DMS79 treated with DMSO at 0.1 percent for 48 hours (cell line): ENCODE measurements at regions not wholly inside any gene's neighbourhood (a gene's known extent, or its start where the extent isn't known, plus 50 kb on each side); places are given as distances from the start of the nearest gene placed in this dataset.

Source experiments
- DNase-seq: peaks from one replicate; lab custom pipeline; 2025; lab: John Stamatoyannopoulos, UW

- DNase-seq, result no peak
These were observed 395.2 kb downstream of the BCL11A start for GRCh38 chr2:60158262-60158661.

GRCh38 chr2:60157283-60157682 lies 396.2 kb downstream of the BCL11A start:
- no peak for DNase-seq

GRCh38 chr2:60154142-60154541 lies 399.3 kb downstream of the BCL11A start:
- DNase-seq, result no peak

GRCh38 chr2:60152226-60152833 lies 401.1 kb downstream of the BCL11A start:
- DNase-seq, result no peak

- no peak for DNase-seq
These were observed 404.3 kb downstream of the BCL11A start for GRCh38 chr2:60149176-60149575.

- DNase-seq, result no peak
These were observed 404.7 kb downstream of the BCL11A start for GRCh38 chr2:60148716-60149115.

- DNase-seq, result no peak
These were observed 413.3 kb downstream of the BCL11A start for GRCh38 chr2:60140185-60140584.

GRCh38 chr2:60136913-60137312 lies 416.5 kb downstream of the BCL11A start:
- no peak for DNase-seq

GRCh38 chr2:60127191-60127590 lies 426.3 kb downstream of the BCL11A start:
- no peak for DNase-seq

- no peak for DNase-seq
These were observed 427.6 kb downstream of the BCL11A start for GRCh38 chr2:60125611-60126426.

- DNase-seq, result no peak
These were observed 433.7 kb downstream of the BCL11A start for GRCh38 chr2:60119778-60120177.

- DNase-seq, result no peak
These were observed 434.5 kb downstream of the BCL11A start for GRCh38 chr2:60118917-60119316.

- no peak for DNase-seq
These were observed 435.4 kb downstream of the BCL11A start for GRCh38 chr2:60118061-60118460.

GRCh38 chr2:60116161-60116875 lies 437.1 kb downstream of the BCL11A start:
- DNase-seq, result no peak

- DNase-seq, result no peak
These were observed 443.7 kb downstream of the BCL11A start for GRCh38 chr2:60109744-60110143.

GRCh38 chr2:60106836-60107529 lies 446.5 kb downstream of the BCL11A start:
- DNase-seq, result no peak

- DNase-seq, result no peak
These were observed 447.5 kb downstream of the BCL11A start for GRCh38 chr2:60105906-60106305.

- DNase-seq, result no peak
These were observed 448.6 kb downstream of the BCL11A start for GRCh38 chr2:60104514-60105505.

- no peak for DNase-seq
These were observed 453.4 kb downstream of the BCL11A start for GRCh38 chr2:60100034-60100433.

GRCh38 chr2:60098996-60099395 lies 454.5 kb downstream of the BCL11A start:
- DNase-seq, result peak; percentile 93

GRCh38 chr2:60097298-60097697 lies 456.2 kb downstream of the BCL11A start:
- DNase-seq, result no peak
